Osteocyte (in vitro differentiated cells): ENCODE measurements at regions not wholly inside any gene's neighbourhood (a gene's known extent, or its start where the extent isn't known, plus 50 kb on each side); places are given as distances from the start of the nearest gene placed in this dataset.

ENCODE experiments used
- DNase-seq: peaks from one replicate; pipeline ENCODE4 v3.0.0; 2021; ENCODE audit warnings: mixed read lengths; ENCODE audit not compliant: unreplicated experiment; ENCODE audit errors: extremely low spot score
- H3K27ac Mint-ChIP-seq: one replicate; pipeline ENCODE4 v1.8.0; 2021; ENCODE audit warnings: mild to moderate bottlenecking, mixed read lengths; ENCODE audit not compliant: unreplicated experiment
- H3K27me3 Mint-ChIP-seq: one replicate; pipeline ENCODE4 v1.8.0; 2021; ENCODE audit warnings: mixed read lengths; ENCODE audit not compliant: unreplicated experiment
- H3K36me3 Mint-ChIP-seq: one replicate; pipeline ENCODE4 v1.8.0; 2021; ENCODE audit warnings: mixed read lengths; ENCODE audit not compliant: unreplicated experiment
- H3K4me1 Mint-ChIP-seq: one replicate; pipeline ENCODE4 v1.8.0; 2021; ENCODE audit warnings: mixed read lengths; ENCODE audit not compliant: unreplicated experiment
- H3K4me3 Mint-ChIP-seq: one replicate; pipeline ENCODE4 v1.8.0; 2021; ENCODE audit warnings: mild to moderate bottlenecking, moderate library complexity, mixed read lengths; ENCODE audit not compliant: unreplicated experiment
- H3K9me3 Mint-ChIP-seq: one replicate; pipeline ENCODE4 v1.8.0; 2021; ENCODE audit warnings: mixed read lengths; ENCODE audit not compliant: unreplicated experiment
- TF ChIP-seq, protein P1 (sequence below): fragments of 200-600 bp; sonication (generic); IDR thresholded peaks from 2 replicates; pipeline ENCODE4 v1.5.0; 2021; ENCODE audit warnings: antibody characterized with exemption, mild to moderate bottlenecking, moderate library complexity

DNA sequence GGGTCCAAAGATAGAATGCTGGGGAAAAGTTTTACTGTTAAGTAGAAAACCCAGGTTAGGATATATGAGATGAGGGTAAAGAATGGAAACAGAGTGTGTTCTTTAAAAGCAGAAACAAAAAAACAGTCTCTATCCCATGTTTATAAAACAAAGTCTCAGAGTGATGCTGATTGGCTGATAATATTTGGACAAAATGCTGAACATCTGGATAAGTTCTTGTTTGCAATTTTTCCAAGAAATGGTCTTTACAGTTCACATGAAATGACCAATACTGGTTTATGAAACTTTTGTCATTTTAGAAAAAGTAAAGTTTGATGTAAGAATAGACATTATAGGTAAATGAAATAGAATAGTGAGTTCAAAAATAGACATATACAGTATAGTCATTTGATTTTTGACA is 96.2 kb upstream of the EYS start:
- Mint-ChIP-seq H3K4me3 (no peak overlapping the region), H3K9me3 (no peaks in the 10 kb centered on the region), H3K27me3 (no peaks in the 10 kb centered on the region), H3K27ac (no peak overlapping the region), H3K36me3 (no peaks in the 10 kb centered on the region), H3K4me1 (no peaks in the 10 kb centered on the region)
- TF ChIP-seq, protein P1, sequence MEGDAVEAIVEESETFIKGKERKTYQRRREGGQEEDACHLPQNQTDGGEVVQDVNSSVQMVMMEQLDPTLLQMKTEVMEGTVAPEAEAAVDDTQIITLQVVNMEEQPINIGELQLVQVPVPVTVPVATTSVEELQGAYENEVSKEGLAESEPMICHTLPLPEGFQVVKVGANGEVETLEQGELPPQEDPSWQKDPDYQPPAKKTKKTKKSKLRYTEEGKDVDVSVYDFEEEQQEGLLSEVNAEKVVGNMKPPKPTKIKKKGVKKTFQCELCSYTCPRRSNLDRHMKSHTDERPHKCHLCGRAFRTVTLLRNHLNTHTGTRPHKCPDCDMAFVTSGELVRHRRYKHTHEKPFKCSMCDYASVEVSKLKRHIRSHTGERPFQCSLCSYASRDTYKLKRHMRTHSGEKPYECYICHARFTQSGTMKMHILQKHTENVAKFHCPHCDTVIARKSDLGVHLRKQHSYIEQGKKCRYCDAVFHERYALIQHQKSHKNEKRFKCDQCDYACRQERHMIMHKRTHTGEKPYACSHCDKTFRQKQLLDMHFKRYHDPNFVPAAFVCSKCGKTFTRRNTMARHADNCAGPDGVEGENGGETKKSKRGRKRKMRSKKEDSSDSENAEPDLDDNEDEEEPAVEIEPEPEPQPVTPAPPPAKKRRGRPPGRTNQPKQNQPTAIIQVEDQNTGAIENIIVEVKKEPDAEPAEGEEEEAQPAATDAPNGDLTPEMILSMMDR: no peak
- no peak for DNase-seq

DNA sequence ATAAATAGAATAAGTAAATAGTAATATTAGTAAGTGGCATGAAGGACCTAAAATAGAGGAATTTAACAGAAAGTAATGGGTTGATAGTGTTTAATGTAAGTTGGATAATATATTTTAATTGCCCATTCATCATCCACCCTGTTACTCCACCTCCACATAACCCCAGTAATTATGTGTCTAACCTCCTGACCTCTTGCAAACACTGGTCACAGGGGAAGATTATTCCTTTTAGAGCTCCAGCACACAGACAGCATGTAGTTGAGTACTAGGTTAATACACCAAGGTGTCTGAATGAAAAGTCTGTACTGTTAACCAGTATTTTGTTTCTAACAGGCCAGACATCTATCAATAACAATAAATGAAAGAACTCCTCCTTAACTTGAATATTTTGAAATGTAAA is 92.4 kb upstream of the EYS start:
- Mint-ChIP-seq H3K4me3 (no peak overlapping the region), H3K4me1 (no peaks in the 10 kb centered on the region)

DNA sequence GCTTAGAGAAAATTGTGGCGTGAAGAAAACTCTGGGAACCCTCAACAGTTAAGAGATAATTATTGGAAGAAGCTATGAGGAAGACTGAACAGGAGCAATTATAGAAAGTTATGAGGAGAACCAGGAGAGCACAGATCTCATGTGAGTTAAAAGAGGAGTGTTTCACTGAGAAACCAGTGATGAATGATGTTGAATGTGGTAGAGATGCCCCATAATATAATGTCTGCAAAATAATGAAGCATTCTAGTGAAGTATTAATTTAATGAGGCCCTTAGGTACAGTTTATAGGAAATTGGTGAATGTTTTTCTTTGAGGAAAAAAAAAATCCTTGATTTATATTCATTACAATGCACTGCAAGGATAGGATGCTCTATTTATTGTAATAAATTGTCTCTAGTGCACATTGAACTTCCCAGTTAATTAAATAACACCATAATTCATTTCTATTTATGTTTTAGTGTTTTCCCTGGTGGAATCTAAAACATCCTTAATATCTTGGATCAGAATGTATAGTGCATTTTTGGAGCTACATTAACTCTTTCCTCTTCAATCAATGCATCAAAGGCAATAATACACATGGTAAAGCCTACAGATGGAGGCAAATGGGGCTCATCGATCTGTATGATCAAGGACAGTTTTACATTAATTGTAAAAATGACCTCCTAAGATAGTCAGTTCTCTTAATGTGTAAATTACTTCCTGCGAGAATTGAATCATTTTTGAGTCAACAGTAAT is 91.4 kb upstream of the EYS start:
- Mint-ChIP-seq H3K4me3 (no peak overlapping the region), H3K36me3 (no peaks in the 10 kb centered on the region), H3K27ac (no peak overlapping the region), H3K4me1 (no peaks in the 10 kb centered on the region), H3K27me3 (no peaks in the 10 kb centered on the region), H3K9me3 (no peaks in the 10 kb centered on the region)
- TF ChIP-seq, protein P1: no peak
- no peak for DNase-seq

More for the DNA sequence above, 92.4 kb upstream of the EYS start:
- TF ChIP-seq, protein P1: no peak
- H3K27ac Mint-ChIP-seq: no peak overlapping the region
- H3K36me3 Mint-ChIP-seq: no peaks in the 10 kb centered on the region
- no peaks in the 10 kb centered on the region for H3K27me3 Mint-ChIP-seq
- no peak for DNase-seq
- H3K9me3 Mint-ChIP-seq: no peaks in the 10 kb centered on the region

- Mint-ChIP-seq H3K4me1 (no peaks in the 10 kb centered on the region), H3K9me3 (peaks cover 19% of the 10 kb centered on the region), H3K4me3 (no peak overlapping the region), H3K27me3 (no peaks in the 10 kb centered on the region), H3K36me3 (no peaks in the 10 kb centered on the region), H3K27ac (no peak overlapping the region)
- no peak for DNase-seq
- TF ChIP-seq, protein P1: no peak
Measured at GRCh38 chr6:65790666-65791065, 83.6 kb upstream of the EYS start.

DNA sequence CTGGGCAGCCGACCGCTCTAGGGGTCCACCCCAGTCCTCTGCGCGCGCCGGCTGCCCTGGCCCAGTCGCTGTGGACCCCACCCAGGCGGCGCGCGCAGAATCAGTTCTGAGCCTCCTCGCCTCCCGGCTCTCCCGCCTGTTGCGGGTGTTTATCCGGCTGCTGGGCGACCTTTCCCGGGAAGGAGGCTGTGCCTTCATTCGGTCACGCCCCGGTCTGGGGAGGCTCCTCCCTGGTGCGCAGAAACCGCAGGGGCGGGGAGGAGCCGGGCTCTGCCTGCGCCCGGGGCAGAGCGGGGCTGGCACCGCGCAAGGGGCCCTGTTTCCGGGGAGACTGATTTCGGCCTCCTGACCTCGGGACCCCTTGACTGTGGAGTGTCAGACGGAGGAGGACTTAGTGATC is 80.8 kb upstream of the EYS start:
- Mint-ChIP-seq H3K36me3 (no peaks in the 10 kb centered on the region), H3K27me3 (no peaks in the 10 kb centered on the region), H3K4me3 (no peak overlapping the region), H3K9me3 (peaks cover 22% of the 10 kb centered on the region), H3K27ac (no peak overlapping the region), H3K4me1 (no peaks in the 10 kb centered on the region)
- no peak for DNase-seq
- TF ChIP-seq, protein P1: no peak
